ENCODE measurements at regions not wholly inside any gene's neighbourhood (a gene's known extent, or its start where the extent isn't known, plus 50 kb on each side); places are given as distances from the start of the nearest gene placed in this dataset.
"Not testable (repeated sequence)": the region's sequence is repeated elsewhere in the genome, so short reads cannot be mapped to it uniquely, and the experiment has no call there.

GRCh38 chr4:160580581-160580980 is 1477.7 kb downstream of the RAPGEF2 start:
- DNase-seq (ENCODE audit: low read depth in 2 of 2): no peak

- no peak for DNase-seq (ENCODE audit: low read depth in 2 of 2)
Measured at GRCh38 chr4:160592258-160592657, 1489.4 kb downstream of the RAPGEF2 start.

- no peak for DNase-seq (ENCODE audit: low read depth in 2 of 2)
Measured at GRCh38 chr4:160595646-160596045, 1492.8 kb downstream of the RAPGEF2 start.

- DNase-seq (ENCODE audit: low read depth in 2 of 2): no peak
Measured at GRCh38 chr4:160604541-160604940, 1501.7 kb downstream of the RAPGEF2 start.

GRCh38 chr4:160611181-160611580 is 1508.3 kb downstream of the RAPGEF2 start:
- DNase-seq (ENCODE audit: low read depth in 2 of 2): no peak

- no peak for DNase-seq (ENCODE audit: low read depth in 2 of 2)
Measured at GRCh38 chr4:160631044-160631443, 1528.2 kb downstream of the RAPGEF2 start.

- DNase-seq (ENCODE audit: low read depth in 2 of 2): no peak
Measured at GRCh38 chr4:160652790-160653189, 1511.0 kb downstream of the FSTL5 start.

GRCh38 chr4:160675550-160675949 is 1488.2 kb downstream of the FSTL5 start:
- no peak for DNase-seq (ENCODE audit: low read depth in 2 of 2)

- no peak for DNase-seq (ENCODE audit: low read depth in 2 of 2)
Measured at GRCh38 chr4:160685729-160686128, 1478.1 kb downstream of the FSTL5 start.

GRCh38 chr4:160701671-160702070 is 1462.1 kb downstream of the FSTL5 start:
- no peak for DNase-seq (ENCODE audit: low read depth in 2 of 2)

GRCh38 chr4:160709026-160709425 is 1454.8 kb downstream of the FSTL5 start:
- DNase-seq (ENCODE audit: low read depth in 2 of 2): no peak

GRCh38 chr4:160709546-160709945 is 1454.3 kb downstream of the FSTL5 start:
- DNase-seq (ENCODE audit: low read depth in 2 of 2): no peak

GRCh38 chr4:160716551-160716950 is 1447.2 kb downstream of the FSTL5 start:
- DNase-seq (ENCODE audit: low read depth in 2 of 2): no peak

GRCh38 chr4:160717848-160718247 is 1446.0 kb downstream of the FSTL5 start:
- DNase-seq (ENCODE audit: low read depth in 2 of 2): no peak

- no peak for DNase-seq (ENCODE audit: low read depth in 2 of 2)
Measured at GRCh38 chr4:160724063-160724462, 1439.7 kb downstream of the FSTL5 start.

- no peak for DNase-seq (ENCODE audit: low read depth in 2 of 2)
Measured at GRCh38 chr4:160745126-160745525, 1418.7 kb downstream of the FSTL5 start.

- DNase-seq (ENCODE audit: low read depth in 2 of 2): not testable (repeated sequence)
Measured at GRCh38 chr4:160746585-160746984, 1417.2 kb downstream of the FSTL5 start.

GRCh38 chr4:160772668-160773067 is 1391.1 kb downstream of the FSTL5 start:
- no peak for DNase-seq (ENCODE audit: low read depth in 2 of 2)

GRCh38 chr4:160795216-160795615 is 1368.6 kb downstream of the FSTL5 start:
- DNase-seq (ENCODE audit: low read depth in 2 of 2): no peak

- DNase-seq (ENCODE audit: low read depth in 2 of 2): no peak
Measured at GRCh38 chr4:160808174-160808573, 1355.6 kb downstream of the FSTL5 start.

GRCh38 chr4:160809576-160809975 is 1354.2 kb downstream of the FSTL5 start:
- DNase-seq (ENCODE audit: low read depth in 2 of 2): no peak

- no peak for DNase-seq (ENCODE audit: low read depth in 2 of 2)
Measured at GRCh38 chr4:160810424-160810823, 1353.4 kb downstream of the FSTL5 start.

GRCh38 chr4:160810941-160811340 is 1352.9 kb downstream of the FSTL5 start:
- no peak for DNase-seq (ENCODE audit: low read depth in 2 of 2)

GRCh38 chr4:160811956-160812355 is 1351.8 kb downstream of the FSTL5 start:
- no peak for DNase-seq (ENCODE audit: low read depth in 2 of 2)
